ENCODE measurements at regions not wholly inside any gene's neighbourhood (a gene's known extent, or its start where the extent isn't known, plus 50 kb on each side); places are given as distances from the start of the nearest gene placed in this dataset.

DNA sequence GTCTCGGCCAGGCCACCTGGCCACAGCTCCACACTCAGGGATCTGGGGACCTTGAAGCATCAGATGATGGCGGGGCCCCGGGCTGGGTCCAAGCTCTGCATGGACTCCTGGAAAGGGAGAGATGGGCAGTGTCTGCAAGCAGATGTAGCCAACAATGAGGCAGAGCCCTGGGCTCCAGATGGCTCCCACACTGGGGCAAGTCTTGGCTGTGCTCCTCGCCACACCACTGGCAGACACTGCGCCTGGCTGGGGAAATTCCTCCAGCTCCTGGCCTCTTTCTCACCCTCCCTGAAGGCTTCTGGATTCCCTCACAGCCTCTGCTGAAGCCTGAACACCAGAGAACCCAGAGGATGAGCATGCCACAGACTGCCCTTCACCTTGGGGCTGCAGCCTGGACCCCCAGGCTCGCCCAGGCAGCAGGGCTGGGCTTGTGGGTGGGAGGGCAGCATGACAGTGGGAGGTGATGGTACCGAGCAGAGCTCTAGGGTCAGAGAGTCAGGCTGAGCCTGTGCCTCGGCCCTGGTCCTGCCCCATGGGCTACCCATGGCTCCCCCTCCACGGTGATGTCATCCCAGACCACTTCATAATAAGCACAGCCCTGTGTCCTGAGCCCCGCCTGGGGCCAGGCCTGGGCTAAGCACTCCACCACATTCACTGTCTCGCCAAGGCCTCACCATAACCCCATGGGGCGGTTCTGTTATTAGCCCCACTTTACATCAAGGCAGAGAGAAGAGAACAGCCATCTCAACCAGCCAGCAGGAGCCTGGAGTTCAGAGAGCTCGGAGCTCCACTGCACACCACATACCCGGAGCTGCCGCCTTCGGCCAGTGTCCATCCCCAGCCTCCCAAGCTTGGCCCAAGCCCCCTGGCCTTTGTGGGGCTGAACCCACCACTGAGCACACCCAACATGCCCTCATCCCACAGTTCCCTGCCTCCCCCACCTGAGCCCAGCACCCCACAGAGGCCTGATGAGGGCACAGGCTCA is 62.2 kb upstream of the ADAMTS2 start:
- WGBS (ENCODE audit: insufficient coverage), result 83% methylated on average over 16 of the region's 16 CpGs
- TF ChIP-seq, protein P1, sequence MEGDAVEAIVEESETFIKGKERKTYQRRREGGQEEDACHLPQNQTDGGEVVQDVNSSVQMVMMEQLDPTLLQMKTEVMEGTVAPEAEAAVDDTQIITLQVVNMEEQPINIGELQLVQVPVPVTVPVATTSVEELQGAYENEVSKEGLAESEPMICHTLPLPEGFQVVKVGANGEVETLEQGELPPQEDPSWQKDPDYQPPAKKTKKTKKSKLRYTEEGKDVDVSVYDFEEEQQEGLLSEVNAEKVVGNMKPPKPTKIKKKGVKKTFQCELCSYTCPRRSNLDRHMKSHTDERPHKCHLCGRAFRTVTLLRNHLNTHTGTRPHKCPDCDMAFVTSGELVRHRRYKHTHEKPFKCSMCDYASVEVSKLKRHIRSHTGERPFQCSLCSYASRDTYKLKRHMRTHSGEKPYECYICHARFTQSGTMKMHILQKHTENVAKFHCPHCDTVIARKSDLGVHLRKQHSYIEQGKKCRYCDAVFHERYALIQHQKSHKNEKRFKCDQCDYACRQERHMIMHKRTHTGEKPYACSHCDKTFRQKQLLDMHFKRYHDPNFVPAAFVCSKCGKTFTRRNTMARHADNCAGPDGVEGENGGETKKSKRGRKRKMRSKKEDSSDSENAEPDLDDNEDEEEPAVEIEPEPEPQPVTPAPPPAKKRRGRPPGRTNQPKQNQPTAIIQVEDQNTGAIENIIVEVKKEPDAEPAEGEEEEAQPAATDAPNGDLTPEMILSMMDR (IDR thresholded peaks at IDR 0.05), result no peak
- H3K4me3 ChIP-seq (ENCODE audit: low read length), result no peak overlapping the region
- H3K4me1 ChIP-seq (ENCODE audit: control insufficient read depth, insufficient read depth, low read length), result no peaks in the 10 kb centered on the region
- DNase-seq (no peak), ATAC-seq (no peak)
- intact Hi-C loops (cut with micrococcal nuclease), result no loop called here
- Mint-ChIP-seq H3K27ac (no peak overlapping the region), H3K27me3 (ENCODE audit: low read depth in 2 of 2) (peaks cover 0 to 3% of the 10 kb centered on the region in 2 donors), H3K4me3 (no peak overlapping the region), H3K36me3 (no peaks in the 10 kb centered on the region), H3K9me3 (no peaks in the 10 kb centered on the region), H3K4me1 (no peaks in the 10 kb centered on the region)
- H3K36me3 ChIP-seq (ENCODE audit: control insufficient read depth, insufficient read depth, low read length), result no peaks in the 10 kb centered on the region
- no peaks in the 10 kb centered on the region for H3K27me3 ChIP-seq (ENCODE audit: control insufficient read depth, insufficient read depth, low read length)
- no peak overlapping the region for H3K27ac ChIP-seq (ENCODE audit: low read length)
- no peaks in the 10 kb centered on the region for H3K9me3 ChIP-seq (ENCODE audit: control insufficient read depth, insufficient read depth, low read length)

DNA sequence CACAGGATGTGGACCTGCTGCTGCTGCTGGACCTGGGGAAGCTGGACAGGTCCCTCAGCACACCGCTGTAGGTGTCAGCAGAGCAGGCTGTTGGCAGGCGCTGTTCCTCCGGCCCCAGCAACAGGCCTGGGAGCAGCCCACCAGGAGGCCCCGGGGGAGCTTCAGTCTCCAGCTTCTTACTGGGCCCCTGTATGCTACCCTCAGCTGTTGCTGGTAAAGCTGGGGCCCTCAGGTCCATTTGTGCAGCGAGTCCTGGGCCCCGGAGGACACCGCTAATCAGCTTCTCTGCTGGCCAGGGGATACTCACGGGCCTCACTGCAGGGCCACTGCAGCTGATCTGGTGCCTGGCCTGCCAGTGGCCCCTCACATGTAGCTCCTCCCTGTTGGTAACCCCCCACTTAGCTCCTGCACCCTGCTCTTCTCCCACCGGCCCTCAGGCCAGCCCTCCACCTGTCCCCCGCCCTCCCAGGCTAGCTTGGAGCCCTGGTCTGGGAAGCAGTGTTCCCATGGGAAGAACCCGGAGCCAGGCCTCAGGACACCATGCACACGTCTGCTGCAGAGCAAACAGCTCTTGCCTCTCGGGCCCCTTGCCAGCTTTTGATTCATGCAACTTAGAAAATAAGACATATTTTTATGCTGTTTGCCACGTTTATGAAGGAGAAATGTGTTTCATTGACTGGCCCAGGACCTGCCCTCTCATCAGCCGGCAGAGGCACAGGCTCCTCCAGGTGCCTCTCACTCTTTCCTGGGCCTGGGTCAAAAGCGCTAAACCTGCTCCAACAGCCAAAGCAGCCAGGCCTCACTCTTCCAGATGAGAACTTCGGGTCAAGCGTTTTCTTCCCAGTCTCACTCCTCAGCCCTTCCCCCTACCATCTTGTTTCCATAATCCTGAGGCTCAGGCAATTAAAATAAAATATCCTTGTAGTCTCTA is 61.0 kb upstream of the ADAMTS2 start:
- DNase-seq (no peak), ATAC-seq (no peak)
- Histone ChIP-seq H3K36me3 (ENCODE audit: control insufficient read depth, insufficient read depth, low read length) (no peaks in the 10 kb centered on the region), H3K4me3 (ENCODE audit: low read length) (no peak overlapping the region), H3K27ac (ENCODE audit: low read length) (no peak overlapping the region), H3K9me3 (ENCODE audit: control insufficient read depth, insufficient read depth, low read length) (no peaks in the 10 kb centered on the region), H3K4me1 (ENCODE audit: control insufficient read depth, insufficient read depth, low read length) (no peaks in the 10 kb centered on the region), H3K27me3 (ENCODE audit: control insufficient read depth, insufficient read depth, low read length) (no peaks in the 10 kb centered on the region)
- 86% methylated on average over 18 of the region's 18 CpGs for WGBS (ENCODE audit: insufficient coverage)
- H3K9me3 Mint-ChIP-seq, result no peaks in the 10 kb centered on the region
- peaks cover 0 to 3% of the 10 kb centered on the region in 2 donors for H3K27me3 Mint-ChIP-seq (ENCODE audit: low read depth in 2 of 2)
- no peak overlapping the region for H3K27ac Mint-ChIP-seq
- H3K4me1 Mint-ChIP-seq, result no peaks in the 10 kb centered on the region
- TF ChIP-seq, protein P1 (IDR thresholded peaks at IDR 0.05), result no peak
- H3K36me3 Mint-ChIP-seq, result no peaks in the 10 kb centered on the region
- H3K4me3 Mint-ChIP-seq, result no peak overlapping the region
- intact Hi-C loops (cut with micrococcal nuclease), result no loop called here

DNA sequence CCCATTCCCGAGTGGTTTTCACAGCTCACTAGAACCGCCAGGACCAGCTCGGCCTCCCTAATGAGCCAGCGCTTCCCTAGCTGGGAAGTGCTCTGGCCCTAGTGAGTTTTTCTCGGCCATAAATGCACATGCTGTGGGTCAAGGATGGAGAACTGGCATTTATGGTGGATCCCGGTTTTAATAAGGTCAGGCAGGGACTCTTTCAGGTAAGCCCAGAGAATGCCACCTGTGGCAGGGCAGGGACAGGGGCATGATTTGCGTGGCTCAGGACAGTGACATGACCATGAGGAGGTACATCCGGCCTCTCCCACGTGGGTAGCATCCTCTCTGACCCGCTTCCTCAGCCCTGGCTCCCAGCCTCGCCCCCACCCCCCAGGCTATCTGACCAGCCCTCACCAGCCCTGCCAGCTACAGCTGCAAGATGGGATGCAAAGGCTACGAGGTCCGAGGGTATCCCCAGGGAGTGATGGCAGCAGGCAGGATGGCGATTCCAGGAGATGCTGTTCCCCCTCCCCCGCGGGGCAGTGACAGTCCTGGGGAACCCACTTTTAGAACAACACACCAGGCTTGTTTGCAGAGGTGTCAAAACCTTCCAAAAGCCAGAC is 60.3 kb upstream of the ADAMTS2 start:
- ATAC-seq, result no peak
- H3K4me3 Mint-ChIP-seq, result no peak overlapping the region

More for the DNA sequence above, 60.3 kb upstream of the ADAMTS2 start:
- no peak for DNase-seq
- Mint-ChIP-seq H3K27me3 (ENCODE audit: low read depth in 2 of 2) (peaks cover 0 to 3% of the 10 kb centered on the region in 2 donors), H3K27ac (no peak overlapping the region), H3K4me1 (no peaks in the 10 kb centered on the region), H3K36me3 (no peaks in the 10 kb centered on the region), H3K9me3 (no peaks in the 10 kb centered on the region)
- TF ChIP-seq, protein P1 (IDR thresholded peaks at IDR 0.05), result no peak
- no peaks in the 10 kb centered on the region for H3K27me3 ChIP-seq (ENCODE audit: control insufficient read depth, insufficient read depth, low read length)
- H3K36me3 ChIP-seq (ENCODE audit: control insufficient read depth, insufficient read depth, low read length), result no peaks in the 10 kb centered on the region
- intact Hi-C loops (cut with micrococcal nuclease), result no loop called here
- no peaks in the 10 kb centered on the region for H3K4me1 ChIP-seq (ENCODE audit: control insufficient read depth, insufficient read depth, low read length)
- H3K27ac ChIP-seq (ENCODE audit: low read length), result no peak overlapping the region
- H3K4me3 ChIP-seq (ENCODE audit: low read length), result no peak overlapping the region
- H3K9me3 ChIP-seq (ENCODE audit: control insufficient read depth, insufficient read depth, low read length), result peaks cover 2% of the 10 kb centered on the region
- 86% methylated on average over 16 of the region's 16 CpGs for WGBS (ENCODE audit: insufficient coverage)

All from natural killer cell (primary cell).